HG02623 (cell line): ENCODE measurements at regions not wholly inside any gene's neighbourhood (a gene's known extent, or its start where the extent isn't known, plus 50 kb on each side); places are given as distances from the start of the nearest gene placed in this dataset.

ENCODE experiments used
- ATAC-seq: cut with Tn5 transposase; IDR thresholded peaks from one replicate; pipeline ENCODE4 v1.9.1; 2021; ENCODE audit warnings: moderate library complexity; ENCODE audit not compliant: unreplicated experiment

GRCh38 chr2:47238638-47239037, 62.3 kb upstream of the CALM2 start:
- ATAC-seq, result no peak

- no peak for ATAC-seq
These were observed 61.3 kb upstream of the CALM2 start for GRCh38 chr2:47237375-47238334.

- ATAC-seq, result no peak
These were observed 60.3 kb upstream of the CALM2 start for GRCh38 chr2:47236503-47237215.

GRCh38 chr2:47235132-47235531, 58.8 kb upstream of the CALM2 start:
- no peak for ATAC-seq

GRCh38 chr2:47234456-47234855, 58.1 kb upstream of the CALM2 start:
- no peak for ATAC-seq

- ATAC-seq, result no peak
These were observed 56.6 kb upstream of the CALM2 start for GRCh38 chr2:47232738-47233415.

- no peak for ATAC-seq
These were observed 54.1 kb upstream of the CALM2 start for GRCh38 chr2:47230418-47230817.

GRCh38 chr2:47227532-47228279, 51.4 kb upstream of the CALM2 start:
- ATAC-seq, result no peak

GRCh38 chr2:47226923-47227220, 50.6 kb upstream of the CALM2 start:
- ATAC-seq, result no peak

GRCh38 chr2:47226132-47226922, 50.0 kb upstream of the CALM2 start:
- ATAC-seq, result no peak
